ENCODE measurements at regions not wholly inside any gene's neighbourhood (a gene's known extent, or its start where the extent isn't known, plus 50 kb on each side); places are given as distances from the start of the nearest gene placed in this dataset.

DNA sequence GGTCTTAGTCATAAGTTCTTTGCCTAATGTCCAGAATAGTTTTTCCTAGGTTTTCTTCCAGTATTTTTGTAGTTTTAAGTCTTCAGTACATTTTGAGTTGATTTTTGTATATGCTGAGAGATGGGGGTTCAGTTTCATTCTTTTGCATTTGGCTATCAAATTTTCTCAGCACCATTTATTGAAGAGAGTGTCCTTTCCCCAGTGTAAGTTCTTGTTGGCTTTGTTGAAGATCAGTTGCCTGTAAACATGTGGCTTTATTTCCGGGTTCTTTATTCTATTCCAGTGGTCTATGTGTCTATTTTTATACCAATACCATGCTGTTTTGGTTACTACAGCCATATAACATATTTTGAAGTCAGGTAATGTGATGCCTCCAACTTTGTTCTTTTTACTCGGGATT, 87.5 kb upstream of the MYCN start:
- no peaks in the 10 kb centered on the region for H3K4me1 Mint-ChIP-seq (ENCODE audit: unreplicated experiment)
- H3K4me3 Mint-ChIP-seq: no peak overlapping the region
- H3K27ac Mint-ChIP-seq: no peak overlapping the region
- H3K27me3 Mint-ChIP-seq: no peaks in the 10 kb centered on the region
- no peak for DNase-seq (ENCODE audit: extremely low spot score, unreplicated experiment)
- TF ChIP-seq, protein P1, sequence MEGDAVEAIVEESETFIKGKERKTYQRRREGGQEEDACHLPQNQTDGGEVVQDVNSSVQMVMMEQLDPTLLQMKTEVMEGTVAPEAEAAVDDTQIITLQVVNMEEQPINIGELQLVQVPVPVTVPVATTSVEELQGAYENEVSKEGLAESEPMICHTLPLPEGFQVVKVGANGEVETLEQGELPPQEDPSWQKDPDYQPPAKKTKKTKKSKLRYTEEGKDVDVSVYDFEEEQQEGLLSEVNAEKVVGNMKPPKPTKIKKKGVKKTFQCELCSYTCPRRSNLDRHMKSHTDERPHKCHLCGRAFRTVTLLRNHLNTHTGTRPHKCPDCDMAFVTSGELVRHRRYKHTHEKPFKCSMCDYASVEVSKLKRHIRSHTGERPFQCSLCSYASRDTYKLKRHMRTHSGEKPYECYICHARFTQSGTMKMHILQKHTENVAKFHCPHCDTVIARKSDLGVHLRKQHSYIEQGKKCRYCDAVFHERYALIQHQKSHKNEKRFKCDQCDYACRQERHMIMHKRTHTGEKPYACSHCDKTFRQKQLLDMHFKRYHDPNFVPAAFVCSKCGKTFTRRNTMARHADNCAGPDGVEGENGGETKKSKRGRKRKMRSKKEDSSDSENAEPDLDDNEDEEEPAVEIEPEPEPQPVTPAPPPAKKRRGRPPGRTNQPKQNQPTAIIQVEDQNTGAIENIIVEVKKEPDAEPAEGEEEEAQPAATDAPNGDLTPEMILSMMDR (conservative IDR thresholded peaks at IDR 0.05): no peak
- H3K9me3 Mint-ChIP-seq: peaks cover 5% of the 10 kb centered on the region
- no peaks in the 10 kb centered on the region for H3K36me3 Mint-ChIP-seq

DNA sequence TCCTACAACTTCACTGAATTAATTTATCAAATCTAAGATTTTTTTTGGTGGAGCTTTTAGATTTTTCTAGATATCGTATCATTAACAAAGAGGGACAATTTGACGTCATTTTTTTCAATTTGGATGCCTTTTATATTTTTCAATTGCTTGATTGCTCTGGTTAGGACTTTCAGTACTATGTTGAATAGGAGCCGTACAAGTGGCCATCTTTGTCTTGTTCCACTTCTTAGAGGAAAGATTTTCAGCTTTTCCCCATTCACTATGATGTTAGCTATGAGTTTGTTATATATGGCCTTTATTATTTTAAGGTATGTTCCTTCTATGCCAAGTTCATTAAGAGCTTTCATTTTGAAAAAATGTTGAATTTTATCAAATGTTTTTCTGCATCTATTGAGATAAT, 86.4 kb upstream of the MYCN start:
- DNase-seq (ENCODE audit: extremely low spot score, unreplicated experiment): no peak
- Mint-ChIP-seq H3K27me3 (no peaks in the 10 kb centered on the region), H3K27ac (no peak overlapping the region), H3K4me3 (no peak overlapping the region), H3K9me3 (peaks cover 5% of the 10 kb centered on the region), H3K4me1 (ENCODE audit: unreplicated experiment) (no peaks in the 10 kb centered on the region), H3K36me3 (no peaks in the 10 kb centered on the region)
- TF ChIP-seq, protein P1 (conservative IDR thresholded peaks at IDR 0.05): no peak

DNA sequence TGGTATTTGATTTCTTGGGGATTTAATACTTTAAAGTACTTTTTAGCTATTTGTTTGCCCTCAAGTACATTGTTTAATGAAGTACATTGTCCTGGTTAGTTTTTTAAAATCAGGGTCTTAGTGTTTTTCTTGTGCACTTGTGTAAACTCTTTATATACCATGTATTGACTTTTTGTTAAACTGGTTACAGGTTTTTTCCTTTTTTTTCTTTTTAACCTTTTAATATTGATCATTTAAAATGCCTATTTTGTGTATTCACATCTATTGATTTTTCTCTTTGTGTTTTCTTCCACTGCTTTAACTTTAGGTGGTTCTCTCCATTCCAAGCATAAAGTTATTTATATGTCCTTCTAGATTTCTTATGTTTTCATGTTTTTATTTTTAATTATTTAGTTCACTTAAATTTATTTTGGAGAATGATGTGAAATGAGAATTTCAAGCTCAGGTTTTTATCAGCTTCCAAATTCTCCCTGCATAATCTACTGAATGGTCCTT, 84.5 kb upstream of the MYCN start:
- Mint-ChIP-seq H3K27ac (no peak overlapping the region), H3K9me3 (peaks cover 5% of the 10 kb centered on the region), H3K4me3 (no peak overlapping the region), H3K36me3 (no peaks in the 10 kb centered on the region), H3K4me1 (ENCODE audit: unreplicated experiment) (peaks cover 4% of the 10 kb centered on the region), H3K27me3 (no peaks in the 10 kb centered on the region)
- TF ChIP-seq, protein P1 (conservative IDR thresholded peaks at IDR 0.05): no peak
- no peak for DNase-seq (ENCODE audit: extremely low spot score, unreplicated experiment)

DNA sequence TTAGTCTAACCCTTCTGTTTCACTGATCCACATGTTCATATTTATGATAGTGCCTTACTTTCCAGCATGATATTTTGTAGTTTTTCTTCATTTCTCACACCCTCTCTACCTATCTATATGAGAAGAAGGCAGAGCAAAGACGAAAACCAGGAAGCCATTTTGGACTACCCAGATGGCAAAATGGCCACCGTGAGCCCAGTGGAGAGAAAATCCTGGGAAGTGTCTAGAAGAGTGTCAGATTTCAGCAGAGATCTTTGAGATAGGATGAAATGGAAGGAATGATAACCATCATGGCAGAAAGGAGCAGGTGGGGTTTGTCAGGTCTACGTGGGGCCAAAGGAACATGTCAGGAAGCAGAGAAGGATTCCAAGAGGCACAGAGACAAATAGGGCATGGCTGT, 84.0 kb upstream of the MYCN start:
- Mint-ChIP-seq H3K4me3 (no peak overlapping the region), H3K9me3 (peaks cover 5% of the 10 kb centered on the region), H3K4me1 (ENCODE audit: unreplicated experiment) (peaks cover 4% of the 10 kb centered on the region), H3K36me3 (no peaks in the 10 kb centered on the region), H3K27me3 (no peaks in the 10 kb centered on the region), H3K27ac (no peak overlapping the region)
- TF ChIP-seq, protein P1 (conservative IDR thresholded peaks at IDR 0.05): no peak
- DNase-seq (ENCODE audit: extremely low spot score, unreplicated experiment): no peak

DNA sequence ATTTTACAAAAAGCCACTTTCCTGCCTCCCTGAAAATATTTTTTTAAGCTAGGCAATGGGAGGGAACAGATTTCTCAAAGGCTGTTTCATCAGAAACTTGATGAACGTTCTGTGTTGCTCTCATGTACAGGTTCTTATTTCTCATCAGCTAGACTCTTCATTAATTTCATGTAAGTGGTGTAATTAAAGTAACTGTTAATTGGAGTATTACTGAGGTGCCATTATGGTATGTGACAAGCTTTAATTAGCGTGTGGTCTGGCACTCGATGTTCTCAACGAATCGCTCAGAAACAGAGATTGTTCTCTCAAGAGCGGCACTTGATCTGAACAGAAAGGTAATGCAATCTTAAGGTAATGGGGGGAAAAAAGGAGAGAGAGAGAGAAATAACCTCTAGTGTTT, 81.9 kb upstream of the MYCN start:
- Mint-ChIP-seq H3K36me3 (no peaks in the 10 kb centered on the region), H3K4me1 (ENCODE audit: unreplicated experiment) (peaks cover 4% of the 10 kb centered on the region), H3K27me3 (no peaks in the 10 kb centered on the region), H3K4me3 (no peak overlapping the region), H3K9me3 (peaks cover 5% of the 10 kb centered on the region), H3K27ac (no peak overlapping the region)
- DNase-seq (ENCODE audit: extremely low spot score, unreplicated experiment): no peak
- TF ChIP-seq, protein P1 (conservative IDR thresholded peaks at IDR 0.05): no peak

Measured in type B pancreatic cell (in vitro differentiated cells).